ENCODE measurements at regions not wholly inside any gene's neighbourhood (a gene's known extent, or its start where the extent isn't known, plus 50 kb on each side); places are given as distances from the start of the nearest gene placed in this dataset.

GRCh38 chr2:158049129-158049855 lies 52.4 kb upstream of the UPP2 start:
- no peak for DNase-seq (ENCODE audit: low read depth in 2 of 2)

DNA sequence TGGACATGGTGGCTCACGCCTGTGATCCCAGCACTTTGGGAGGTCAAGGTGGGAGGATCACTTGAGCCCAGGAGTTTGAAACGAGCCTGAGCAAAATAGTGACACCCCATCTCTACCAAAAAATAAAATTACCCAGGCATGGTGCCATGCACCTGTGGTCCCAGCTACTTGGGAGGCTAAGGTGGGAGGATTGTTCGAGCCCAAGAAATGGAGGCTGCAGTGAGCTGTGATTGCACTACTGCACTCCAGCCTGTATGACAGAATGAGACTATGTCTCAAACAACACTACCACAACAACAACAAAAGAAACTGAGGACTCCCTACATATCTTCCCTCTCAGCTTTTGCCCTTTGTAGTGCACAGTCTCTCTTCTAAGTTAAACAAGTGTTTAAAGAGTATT lies 53.3 kb upstream of the UPP2 start:
- DNase-seq (ENCODE audit: low read depth in 2 of 2) = no peak

DNA sequence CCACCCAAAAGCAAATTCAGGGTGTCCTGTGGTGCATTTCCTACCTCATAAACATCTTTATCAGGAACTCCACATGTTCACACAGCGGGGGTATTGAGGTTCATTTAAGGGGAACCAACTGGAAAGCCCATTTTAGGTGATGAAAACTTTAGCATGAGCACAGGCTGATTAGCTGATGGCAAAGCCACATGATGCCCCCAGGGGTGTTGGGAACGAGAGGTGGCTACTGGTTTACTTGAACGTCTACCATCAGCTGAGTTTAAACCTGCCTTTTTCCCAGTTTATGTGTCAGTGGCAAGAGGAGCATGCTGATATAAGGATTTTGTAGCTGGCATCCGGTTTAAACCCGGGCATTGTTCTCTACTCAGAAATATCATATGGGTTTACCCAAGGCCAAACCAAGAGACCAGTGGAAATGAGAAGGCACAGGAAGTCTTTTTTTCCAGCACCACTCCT lies 54.5 kb upstream of the UPP2 start:
- DNase-seq (ENCODE audit: low read depth in 2 of 2) = no peak

- DNase-seq (ENCODE audit: low read depth in 2 of 2) = no peak
Observed at GRCh38 chr2:158046121-158046880, 55.4 kb upstream of the UPP2 start.

- no peak for DNase-seq (ENCODE audit: low read depth in 2 of 2)
Observed at GRCh38 chr2:158045362-158045761, 56.3 kb upstream of the UPP2 start.

GRCh38 chr2:158043181-158043948 lies 58.3 kb upstream of the UPP2 start:
- DNase-seq (ENCODE audit: low read depth in 2 of 2) = no peak

GRCh38 chr2:158042666-158043065 lies 59.0 kb upstream of the UPP2 start:
- DNase-seq (ENCODE audit: low read depth in 2 of 2) = no peak

DNA sequence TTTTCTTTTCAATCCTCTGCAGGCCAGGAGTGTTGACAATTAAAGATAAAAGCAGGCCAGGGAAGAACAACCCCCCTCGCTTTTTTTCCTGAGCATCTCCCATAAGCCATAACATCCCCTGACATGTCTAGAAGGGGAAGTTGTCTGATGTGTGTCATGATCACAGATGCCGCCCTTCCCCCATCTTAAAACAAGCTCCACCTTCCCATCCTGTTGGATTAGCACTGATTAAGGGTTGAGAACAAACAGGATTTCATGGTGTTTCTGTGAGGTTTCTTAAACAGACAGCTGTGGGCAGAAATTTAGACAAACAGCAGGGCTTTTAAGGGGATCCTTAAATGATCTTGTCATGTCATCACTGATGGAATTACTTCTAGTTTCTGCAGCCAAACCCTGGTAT lies 59.4 kb upstream of the UPP2 start:
- no peak for DNase-seq (ENCODE audit: low read depth in 2 of 2)

DNA sequence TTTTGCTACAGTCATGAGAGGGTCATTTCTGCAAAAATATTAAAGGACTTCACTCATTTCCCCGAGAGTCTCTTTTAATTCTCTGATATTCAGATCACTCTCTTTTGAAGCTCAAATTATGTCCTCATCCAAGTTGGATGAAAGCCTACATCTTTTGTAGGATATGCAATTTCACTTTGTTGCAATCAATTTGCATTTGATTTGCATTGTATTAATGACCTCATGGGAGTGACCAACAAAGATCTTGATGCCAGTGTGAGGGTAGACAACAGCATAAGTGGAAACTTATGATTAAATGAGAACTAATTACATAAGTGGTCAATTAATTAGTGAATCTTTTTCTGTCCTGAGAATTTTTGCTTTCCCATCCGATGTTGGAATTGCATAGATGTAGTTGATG lies 60.3 kb upstream of the UPP2 start:
- no peak for DNase-seq (ENCODE audit: low read depth in 2 of 2)

GRCh38 chr2:158038901-158039300 lies 62.8 kb upstream of the UPP2 start:
- no peak for DNase-seq (ENCODE audit: low read depth in 2 of 2)

DNA sequence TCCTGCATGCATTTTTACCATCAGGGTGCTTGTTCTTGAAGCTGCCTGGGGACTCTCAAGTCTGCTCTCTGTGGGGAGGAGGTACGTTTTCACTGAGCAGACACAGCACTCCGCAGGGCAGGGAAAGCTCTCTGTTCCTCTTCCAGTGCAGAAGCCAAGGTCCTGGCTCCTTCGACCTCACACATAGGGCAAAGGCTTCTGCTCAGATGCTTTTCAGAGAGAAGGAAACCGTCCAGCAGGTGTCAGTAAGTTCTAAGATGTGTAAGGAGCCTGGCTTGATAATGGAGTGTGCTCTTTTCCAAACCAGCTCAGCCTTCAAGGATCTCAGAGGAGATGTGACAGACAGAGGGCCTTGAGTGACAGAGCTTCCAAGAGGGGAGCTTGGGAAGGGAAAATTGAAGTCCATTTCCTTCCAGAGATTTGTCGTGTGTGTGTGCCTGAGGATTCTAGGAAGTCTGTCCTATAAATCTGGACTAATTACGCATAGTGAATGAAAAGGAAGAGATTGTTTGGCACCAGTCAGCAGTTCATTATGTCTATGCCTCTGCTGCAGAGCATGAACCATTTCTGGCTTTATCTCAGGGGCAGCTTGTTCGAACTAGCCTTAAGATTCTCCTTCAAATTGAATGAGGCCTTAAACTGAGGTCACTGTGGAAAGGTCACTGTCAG lies 67.3 kb upstream of the UPP2 start:
- DNase-seq (ENCODE audit: low read depth in 2 of 2) = no peak

- DNase-seq (ENCODE audit: low read depth in 2 of 2) = no peak
Observed at GRCh38 chr2:158031371-158031770, 70.3 kb upstream of the UPP2 start.

- DNase-seq (ENCODE audit: low read depth in 2 of 2) = no peak
Observed at GRCh38 chr2:158025255-158025996, 76.2 kb upstream of the UPP2 start.

DNA sequence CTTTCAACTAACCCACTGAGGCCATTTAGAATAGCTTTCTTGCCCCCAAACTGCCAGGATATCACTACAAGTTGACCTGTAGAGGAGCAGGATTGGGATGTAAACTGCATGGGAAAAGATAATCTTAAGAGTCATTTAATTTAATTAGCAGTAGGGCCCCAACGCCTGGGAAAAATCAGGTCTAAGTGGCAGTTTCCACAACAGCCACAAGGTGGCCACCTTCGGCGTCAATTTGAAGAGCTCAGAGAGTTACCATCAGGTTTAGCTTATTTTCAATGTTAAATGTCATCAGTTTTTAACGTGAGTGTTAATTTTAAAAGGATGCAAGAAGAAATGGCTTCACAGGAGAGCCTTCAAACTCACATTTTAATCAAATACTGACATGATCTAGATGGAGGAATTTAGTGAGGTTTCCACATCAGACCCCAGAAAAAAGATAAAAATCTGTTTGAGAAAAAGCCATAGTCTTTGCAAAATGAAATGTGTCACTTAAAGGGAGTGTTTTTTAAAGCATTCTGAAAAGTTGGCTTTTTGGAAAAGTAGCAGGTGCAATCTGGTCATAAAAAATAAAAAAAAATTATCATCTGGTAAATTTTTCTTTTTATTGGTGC lies 77.3 kb upstream of the UPP2 start:
- peak in 1 of 2 donors; percentile 41 for DNase-seq (ENCODE audit: low read depth in 2 of 2)

DNA sequence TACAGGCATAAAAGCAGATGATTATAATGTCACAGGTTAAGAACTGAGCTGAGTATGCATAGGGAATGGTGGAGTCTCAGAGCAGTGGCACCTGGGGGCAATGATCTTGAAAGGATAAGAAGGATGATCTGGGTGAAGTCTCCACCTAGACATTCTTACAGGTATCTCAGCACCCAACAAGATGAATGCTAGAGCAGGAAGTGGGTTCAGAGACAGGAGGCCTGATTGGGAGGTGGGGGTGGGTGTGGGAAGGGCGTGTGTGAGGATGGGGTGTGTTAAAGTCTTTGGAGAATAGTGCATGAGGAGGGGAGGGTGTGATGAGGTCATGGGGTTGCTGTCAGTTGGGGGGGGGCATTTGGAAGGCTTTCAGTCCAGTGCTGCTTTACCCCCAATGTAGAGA lies 78.8 kb upstream of the UPP2 start:
- DNase-seq (ENCODE audit: low read depth in 2 of 2) = no peak

DNA sequence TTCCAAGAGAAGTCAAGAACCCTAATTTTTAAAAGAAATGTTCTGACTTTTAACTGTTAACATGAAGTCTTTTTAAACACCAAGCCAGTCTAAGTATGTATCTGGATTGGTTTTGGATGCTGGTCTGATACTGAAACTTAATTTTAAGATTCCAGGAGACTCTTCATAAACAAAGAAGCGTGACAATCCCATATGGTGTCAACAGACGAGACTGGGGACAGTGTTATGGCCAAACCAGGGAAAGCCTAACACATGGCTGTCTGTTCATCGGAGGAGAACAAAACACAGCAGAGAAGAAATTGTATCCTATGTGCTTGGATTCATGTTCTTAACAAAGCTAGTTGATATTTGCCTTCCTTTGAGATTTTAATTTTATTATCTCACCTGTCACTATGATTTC lies 80.5 kb upstream of the UPP2 start:
- no peak for DNase-seq (ENCODE audit: low read depth in 2 of 2)

GRCh38 chr2:158015428-158016076 lies 86.1 kb upstream of the UPP2 start:
- DNase-seq (ENCODE audit: low read depth in 2 of 2) = no peak

- no peak for DNase-seq (ENCODE audit: low read depth in 2 of 2)
Observed at GRCh38 chr2:158013891-158014290, 87.8 kb upstream of the UPP2 start.

DNA sequence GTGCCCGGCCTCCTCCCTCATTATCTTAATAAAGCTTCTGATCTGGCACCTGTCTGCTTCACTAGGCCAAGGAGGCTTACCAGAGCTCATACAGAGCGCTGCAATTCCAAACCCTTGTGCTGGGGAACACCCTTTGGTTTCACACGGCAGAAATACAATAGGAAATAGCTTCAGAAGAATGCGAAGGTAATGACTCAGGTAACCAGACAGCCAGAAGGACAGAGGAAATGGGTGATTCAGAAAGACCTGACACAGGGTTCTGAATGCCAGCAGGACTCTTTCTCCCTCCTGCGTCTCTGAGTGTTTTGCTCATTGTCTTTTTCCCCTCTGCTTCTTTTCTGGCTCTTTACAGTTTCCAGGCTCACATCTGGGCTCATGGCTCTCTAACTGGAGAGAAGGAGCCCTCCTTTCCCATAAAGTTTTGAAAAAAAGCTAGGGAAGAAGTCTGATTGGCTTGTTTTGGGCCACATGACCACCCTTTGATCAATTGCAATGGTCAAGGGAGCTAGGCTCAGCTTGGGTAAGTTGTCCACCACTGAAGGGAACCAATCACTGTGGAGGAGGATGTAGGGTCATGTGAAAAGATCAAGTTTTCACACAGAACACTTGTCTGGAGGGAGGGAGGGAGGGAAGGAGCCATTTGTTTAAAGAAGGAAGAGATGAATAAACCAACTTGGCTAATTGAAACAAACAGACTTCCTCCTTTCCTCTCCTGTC lies 90.5 kb upstream of the UPP2 start:
- DNase-seq (ENCODE audit: low read depth in 2 of 2) = no peak

DNA sequence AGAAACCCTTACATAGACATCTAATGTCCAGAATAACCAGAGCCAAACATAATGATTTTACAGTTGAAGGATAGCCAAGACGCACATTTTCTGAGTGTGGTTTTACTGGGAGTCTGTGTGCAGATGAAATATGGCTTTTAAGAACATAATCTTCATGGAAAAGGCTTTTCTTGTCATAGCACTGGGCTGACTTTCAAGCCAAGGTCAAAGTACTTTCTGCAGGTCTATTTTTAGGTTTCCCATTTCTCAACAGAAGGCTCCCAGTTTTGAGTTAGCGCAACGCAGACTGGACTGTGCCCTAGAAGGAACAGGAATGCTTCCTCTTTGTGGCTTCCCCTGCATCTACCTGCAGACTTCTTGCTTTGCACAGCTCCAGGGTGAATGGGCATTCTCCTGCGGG lies 92.3 kb upstream of the UPP2 start:
- no peak for DNase-seq (ENCODE audit: low read depth in 2 of 2)
